ENCODE measurements at regions not wholly inside any gene's neighbourhood (a gene's known extent, or its start where the extent isn't known, plus 50 kb on each side); places are given as distances from the start of the nearest gene placed in this dataset.
"Not testable (repeated sequence)": the region's sequence is repeated elsewhere in the genome, so short reads cannot be mapped to it uniquely, and the experiment has no call there.

- Mint-ChIP-seq H3K4me3 (peak overlapping the region; percentile 67), H3K27me3 (no peaks in the 10 kb centered on the region), H3K36me3 (ENCODE audit: low read depth) (peaks cover 12% of the 10 kb centered on the region), H3K27ac (peak overlapping the region; percentile 94), H3K4me1 (peaks cover 59% of the 10 kb centered on the region), H3K9me3 (peaks cover 8% of the 10 kb centered on the region)
- peak; percentile 22 for ATAC-seq (replicated peaks)
Measured at GRCh38 chr6:137681445-137682009, 185.5 kb upstream of the TNFAIP3 start.

GRCh38 chr6:137682658-137683057 is 184.4 kb upstream of the TNFAIP3 start:
- not testable (repeated sequence) for H3K27ac Mint-ChIP-seq; H3K27me3 Mint-ChIP-seq; H3K36me3 Mint-ChIP-seq (ENCODE audit: low read depth); H3K4me3 Mint-ChIP-seq; H3K9me3 Mint-ChIP-seq; ATAC-seq (replicated peaks)
- peaks cover 57% of the 10 kb centered on the region for H3K4me1 Mint-ChIP-seq

GRCh38 chr6:137683916-137684315 is 183.1 kb upstream of the TNFAIP3 start:
- Mint-ChIP-seq H3K9me3 (peaks cover 9% of the 10 kb centered on the region), H3K4me1 (peaks cover 56% of the 10 kb centered on the region), H3K27me3 (no peaks in the 10 kb centered on the region), H3K27ac (no peak overlapping the region), H3K4me3 (peak overlapping the region; percentile 12), H3K36me3 (ENCODE audit: low read depth) (peaks cover 7% of the 10 kb centered on the region)
- ATAC-seq (replicated peaks), result no peak

GRCh38 chr6:137685798-137686375 is 181.2 kb upstream of the TNFAIP3 start:
- Mint-ChIP-seq H3K36me3 (ENCODE audit: low read depth) (peaks cover 4% of the 10 kb centered on the region), H3K27me3 (no peaks in the 10 kb centered on the region), H3K4me3 (no peak overlapping the region), H3K4me1 (peaks cover 54% of the 10 kb centered on the region), H3K27ac (no peak overlapping the region), H3K9me3 (peaks cover 13% of the 10 kb centered on the region)
- ATAC-seq (replicated peaks), result no peak

- Mint-ChIP-seq H3K27me3 (no peaks in the 10 kb centered on the region), H3K4me1 (peaks cover 40% of the 10 kb centered on the region), H3K4me3 (peak overlapping the region; percentile 29), H3K27ac (peak overlapping the region; percentile 76), H3K9me3 (peaks cover 9% of the 10 kb centered on the region), H3K36me3 (ENCODE audit: low read depth) (no peaks in the 10 kb centered on the region)
- no peak for ATAC-seq (replicated peaks)
Measured at GRCh38 chr6:137687818-137688217, 179.2 kb upstream of the TNFAIP3 start.

- Mint-ChIP-seq H3K4me3 (peak overlapping the region; percentile 29), H3K9me3 (peaks cover 9% of the 10 kb centered on the region), H3K4me1 (peaks cover 40% of the 10 kb centered on the region), H3K27me3 (no peaks in the 10 kb centered on the region), H3K27ac (peak overlapping the region; percentile 76), H3K36me3 (ENCODE audit: low read depth) (no peaks in the 10 kb centered on the region)
- peak; percentile 79 for ATAC-seq (replicated peaks)
Measured at GRCh38 chr6:137688230-137688971, 178.7 kb upstream of the TNFAIP3 start.

GRCh38 chr6:137689377-137689776 is 177.7 kb upstream of the TNFAIP3 start:
- H3K27me3 Mint-ChIP-seq, result no peaks in the 10 kb centered on the region
- peaks cover 9% of the 10 kb centered on the region for H3K9me3 Mint-ChIP-seq
- no peak for ATAC-seq (replicated peaks)
- peaks cover 38% of the 10 kb centered on the region for H3K4me1 Mint-ChIP-seq
- no peaks in the 10 kb centered on the region for H3K36me3 Mint-ChIP-seq (ENCODE audit: low read depth)
- H3K4me3 Mint-ChIP-seq, result peak overlapping the region; percentile 29
- H3K27ac Mint-ChIP-seq, result peak overlapping the region; percentile 76

GRCh38 chr6:137690034-137690433 is 177.0 kb upstream of the TNFAIP3 start:
- peaks cover 32% of the 10 kb centered on the region for H3K4me1 Mint-ChIP-seq
- no peaks in the 10 kb centered on the region for H3K36me3 Mint-ChIP-seq (ENCODE audit: low read depth)
- no peak for ATAC-seq (replicated peaks)
- H3K27me3 Mint-ChIP-seq, result no peaks in the 10 kb centered on the region
- H3K9me3 Mint-ChIP-seq, result peaks cover 9% of the 10 kb centered on the region
- H3K4me3 Mint-ChIP-seq, result no peak overlapping the region
- H3K27ac Mint-ChIP-seq, result no peak overlapping the region

- no peaks in the 10 kb centered on the region for H3K27me3 Mint-ChIP-seq
- peak overlapping the region; percentile 65 for H3K27ac Mint-ChIP-seq
- H3K36me3 Mint-ChIP-seq (ENCODE audit: low read depth), result no peaks in the 10 kb centered on the region
Measured at GRCh38 chr6:137690721-137691120, 176.3 kb upstream of the TNFAIP3 start.

GRCh38 chr6:137692308-137692707 is 174.8 kb upstream of the TNFAIP3 start:
- ATAC-seq (replicated peaks), result no peak
- peaks cover 26% of the 10 kb centered on the region for H3K4me1 Mint-ChIP-seq
- peaks cover 3% of the 10 kb centered on the region for H3K9me3 Mint-ChIP-seq
- H3K27me3 Mint-ChIP-seq, result no peaks in the 10 kb centered on the region
- no peaks in the 10 kb centered on the region for H3K36me3 Mint-ChIP-seq (ENCODE audit: low read depth)
- no peak overlapping the region for H3K27ac Mint-ChIP-seq
- H3K4me3 Mint-ChIP-seq, result no peak overlapping the region

More at GRCh38 chr6:137690721-137691120, 176.3 kb upstream of the TNFAIP3 start:
- peaks cover 9% of the 10 kb centered on the region for H3K9me3 Mint-ChIP-seq
- ATAC-seq (replicated peaks), result no peak
- H3K4me3 Mint-ChIP-seq, result peak overlapping the region; percentile 21
- peaks cover 36% of the 10 kb centered on the region for H3K4me1 Mint-ChIP-seq

- ATAC-seq (replicated peaks), result no peak
- Mint-ChIP-seq H3K36me3 (ENCODE audit: low read depth) (no peaks in the 10 kb centered on the region), H3K4me3 (no peak overlapping the region), H3K4me1 (peaks cover 23% of the 10 kb centered on the region), H3K27me3 (no peaks in the 10 kb centered on the region), H3K9me3 (peaks cover 3% of the 10 kb centered on the region), H3K27ac (no peak overlapping the region)
Measured at GRCh38 chr6:137692806-137693205, 174.3 kb upstream of the TNFAIP3 start.

GRCh38 chr6:137693711-137694110 is 173.3 kb upstream of the TNFAIP3 start:
- peaks cover 19% of the 10 kb centered on the region for H3K4me1 Mint-ChIP-seq
- H3K27ac Mint-ChIP-seq, result peak overlapping the region; percentile 33
- H3K36me3 Mint-ChIP-seq (ENCODE audit: low read depth), result no peaks in the 10 kb centered on the region
- peak overlapping the region; percentile 39 for H3K4me3 Mint-ChIP-seq
- H3K9me3 Mint-ChIP-seq, result peaks cover 3% of the 10 kb centered on the region
- peak; percentile 25 for ATAC-seq (replicated peaks)
- no peaks in the 10 kb centered on the region for H3K27me3 Mint-ChIP-seq

GRCh38 chr6:137696765-137697164 is 170.3 kb upstream of the TNFAIP3 start:
- peak overlapping the region; percentile 71 for H3K4me3 Mint-ChIP-seq
- peaks cover 21% of the 10 kb centered on the region for H3K4me1 Mint-ChIP-seq
- no peaks in the 10 kb centered on the region for H3K9me3 Mint-ChIP-seq
- no peak for ATAC-seq (replicated peaks)
- H3K36me3 Mint-ChIP-seq (ENCODE audit: low read depth), result no peaks in the 10 kb centered on the region
- H3K27me3 Mint-ChIP-seq, result no peaks in the 10 kb centered on the region
- H3K27ac Mint-ChIP-seq, result peak overlapping the region; percentile 85

GRCh38 chr6:137697267-137697938 is 169.7 kb upstream of the TNFAIP3 start:
- Mint-ChIP-seq H3K4me1 (peaks cover 21% of the 10 kb centered on the region), H3K27me3 (no peaks in the 10 kb centered on the region), H3K36me3 (ENCODE audit: low read depth) (no peaks in the 10 kb centered on the region), H3K4me3 (peak overlapping the region; percentile 71), H3K27ac (peak overlapping the region; percentile 85), H3K9me3 (no peaks in the 10 kb centered on the region)
- peak; percentile 52 for ATAC-seq (replicated peaks)
